GM23338 (cell line): ENCODE measurements at regions not wholly inside any gene's neighbourhood (a gene's known extent, or its start where the extent isn't known, plus 50 kb on each side); places are given as distances from the start of the nearest gene placed in this dataset.

Source experiments
- ATAC-seq: fragments of 200-7000 bp; cut with Tn5 transposase; 3 replicates; pipeline ENCODE4 v1.9.1; 2020
- DNase-seq: peaks from one replicate; pipeline ENCODE4 v3.0.0-alpha.2; 2015; ENCODE audit warnings: low spot score
- H2AFZ ChIP-seq: fragments of 200-600 bp; sonication (generic); 2 replicates; pipeline ENCODE4 v1.8.0; 2016; ENCODE audit warnings: antibody characterized with exemption, mild to moderate bottlenecking, moderate library complexity
- H3F3A ChIP-seq: fragments of 200-600 bp; sonication (generic); replicated peaks from 2 replicates; pipeline ENCODE4 v1.8.0; 2017; ENCODE audit warnings: antibody characterized with exemption, mixed run types, low read depth
- H3K27ac ChIP-seq: fragments of 200-600 bp; sonication (generic); 2 replicates; pipeline ENCODE4 v1.6.1; 2016; ENCODE audit warnings: low read depth
- H3K27me3 ChIP-seq: fragments of 200-600 bp; sonication (generic); 2 replicates; pipeline ENCODE4 v1.8.0; 2016; ENCODE audit warnings: mild to moderate bottlenecking, mixed run types, moderate library complexity; ENCODE audit not compliant: insufficient read depth
- H3K36me3 ChIP-seq: fragments of 200-600 bp; sonication (generic); 2 replicates; pipeline ENCODE4 v1.8.0; 2016; ENCODE audit warnings: mild to moderate bottlenecking; ENCODE audit not compliant: insufficient read depth
- H3K4me1 ChIP-seq: fragments of 200-600 bp; sonication (generic); 2 replicates; pipeline ENCODE4 v1.8.0; 2016; ENCODE audit warnings: mild to moderate bottlenecking, moderate library complexity; ENCODE audit not compliant: insufficient read depth
- H3K4me2 ChIP-seq: fragments of 200-600 bp; sonication (generic); 2 replicates; pipeline ENCODE4 v1.7.1; 2017; ENCODE audit warnings: mixed run types
- H3K4me3 ChIP-seq: fragments of 200-600 bp; sonication (generic); 2 replicates; pipeline ENCODE4 v1.6.1; 2016; ENCODE audit warnings: mixed run types
- H3K79me2 ChIP-seq: fragments of 200-600 bp; sonication (generic); replicated peaks from 2 replicates; pipeline ENCODE4 v1.8.0; 2017; ENCODE audit warnings: mild to moderate bottlenecking; ENCODE audit not compliant: insufficient read depth
- H3K9me2 ChIP-seq: fragments of 200-600 bp; sonication (generic); 2 replicates; pipeline ENCODE4 v1.8.0; 2017; ENCODE audit not compliant: insufficient read depth
- H4K20me1 ChIP-seq: fragments of 200-600 bp; sonication (generic); replicated peaks from 2 replicates; pipeline ENCODE4 v1.8.0; 2017; ENCODE audit warnings: mild to moderate bottlenecking; ENCODE audit not compliant: insufficient read depth
- H3K27ac Mint-ChIP-seq: 2 replicates; pipeline ENCODE4 v1.8.0; 2020; ENCODE audit warnings: inconsistent platforms, mild to moderate bottlenecking, moderate library complexity, mixed read lengths
- H3K27me3 Mint-ChIP-seq: 3 replicates; pipeline ENCODE4 v1.8.0; 2022; ENCODE audit warnings: low read depth, mild to moderate bottlenecking, moderate library complexity, mixed read lengths, inconsistent platforms; ENCODE audit not compliant: insufficient read depth, poor library complexity
- H3K36me3 Mint-ChIP-seq: 3 replicates; pipeline ENCODE4 v1.8.0; 2021; ENCODE audit warnings: low read depth, mild to moderate bottlenecking, inconsistent platforms, moderate library complexity, mixed read lengths
- H3K4me1 Mint-ChIP-seq: 3 replicates; pipeline ENCODE4 v1.8.0; 2020; ENCODE audit warnings: mild to moderate bottlenecking, inconsistent platforms, mixed read lengths
- H3K4me3 Mint-ChIP-seq: 3 replicates; pipeline ENCODE4 v1.8.0; 2021; ENCODE audit warnings: moderate library complexity, mild to moderate bottlenecking, inconsistent platforms, mixed read lengths
- H3K9me3 Mint-ChIP-seq: 3 replicates; pipeline ENCODE4 v1.8.0; 2020; ENCODE audit warnings: moderate library complexity, mild to moderate bottlenecking, inconsistent platforms, mixed read lengths
- EZH2 ChIP-seq: fragments of 200-600 bp; sonication (generic); IDR thresholded peaks from one replicate; pipeline ENCODE4 v1.8.0; 2017; ENCODE audit warnings: antibody characterized with exemption, mild to moderate bottlenecking, low read depth; ENCODE audit not compliant: unreplicated experiment
- STAT1 ChIP-seq: IDR thresholded peaks from one replicate; pipeline ENCODE4 v1.6.1; 2016; ENCODE audit warnings: antibody characterized with exemption; ENCODE audit not compliant: unreplicated experiment
- ZNF331 ChIP-seq: fragments of 250-450 bp; sonication (Bioruptor Pico); IDR thresholded peaks from 2 replicates; pipeline ENCODE4 v1.5.0; 2020; ENCODE audit warnings: low read depth, mild to moderate bottlenecking, moderate library complexity
- TF ChIP-seq, protein P1 (sequence below), 2 experiments: fragments of 200-600 bp in 1 of 2; sonication (generic) in 1 of 2; conservative IDR thresholded peaks; 2 replicates each; pipeline versions ENCODE4 v1.5.1 to v1.6.1; 2016 to 2017; ENCODE audit warnings: antibody characterized with exemption in 2 of 2, low read depth in 2 of 2, mild to moderate bottlenecking in 2 of 2, moderate library complexity in 1 of 2
- TF ChIP-seq, protein P2 (sequence below): IDR thresholded peaks from 2 replicates; pipeline ENCODE4 v1.6.1; 2016; ENCODE audit warnings: antibody characterized with exemption
- TF ChIP-seq, protein P3 (sequence below): fragments of 250-450 bp; sonication (Bioruptor Pico); IDR thresholded peaks from 2 replicates; pipeline ENCODE4 v1.5.0; 2020; ENCODE audit warnings: mild to moderate bottlenecking, moderate library complexity

DNA sequence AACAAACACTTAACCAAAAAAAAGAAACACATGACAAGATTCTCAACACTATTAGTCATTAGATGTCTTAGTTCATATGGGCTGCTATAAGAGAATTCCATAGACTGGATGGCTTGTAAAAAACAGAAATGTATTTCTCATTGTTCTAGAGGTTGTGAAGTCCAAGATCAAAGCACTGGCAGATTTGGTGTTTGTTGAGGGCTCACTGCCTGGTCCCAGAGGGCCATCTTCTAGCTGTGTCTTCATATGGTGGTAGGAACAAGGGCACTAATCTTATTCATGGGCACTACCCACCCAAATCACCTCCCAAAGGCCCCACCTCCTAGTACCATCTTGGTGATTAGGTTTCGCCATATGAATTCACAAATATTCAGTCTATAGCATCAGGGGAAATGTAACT, 162.5 kb upstream of the SDK2 start:
- no peak for ATAC-seq
- no peak for DNase-seq
- peaks cover 3% of the 10 kb centered on the region for H3K27me3 Mint-ChIP-seq

DNA sequence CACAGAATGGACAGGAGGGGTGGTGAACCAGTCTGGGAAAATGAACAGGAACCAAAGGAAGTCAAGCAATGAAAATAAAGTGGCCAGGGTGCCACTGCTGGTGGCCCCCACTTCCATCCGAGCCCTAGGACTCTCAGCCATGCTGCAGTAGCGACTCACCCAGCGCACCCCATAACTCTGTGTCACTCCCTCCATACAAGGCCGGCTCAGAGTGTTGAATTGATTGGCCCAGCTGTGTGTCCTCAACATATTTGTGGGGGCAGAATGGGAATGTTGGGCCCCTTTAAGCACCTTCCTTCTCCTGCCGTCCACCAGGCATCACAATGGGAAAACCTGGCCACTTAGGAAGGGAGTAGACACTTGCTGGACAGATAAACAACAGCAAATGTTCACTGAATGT, 169.0 kb upstream of the SDK2 start:
- Histone ChIP-seq H3K9me2 (no peaks in the 10 kb centered on the region; the same call in 1 of the 2 replicates), H3K79me2 (no peaks in the 10 kb centered on the region), H3K4me1 (peaks cover 10% of the 10 kb centered on the region), H3K27me3 (no peaks in the 10 kb centered on the region), H3K4me3 (no peak overlapping the region), H4K20me1 (no peaks in the 10 kb centered on the region), H3K4me2 (no peak overlapping the region), H2AFZ (no peak overlapping the region), H3F3A (no peaks in the 10 kb centered on the region), H3K36me3 (no peaks in the 10 kb centered on the region), H3K27ac (no peak overlapping the region)
- peaks cover 11% of the 10 kb centered on the region; the same call in 2 of the 3 replicates for H3K36me3 Mint-ChIP-seq
- no peak overlapping the region for H3K27ac Mint-ChIP-seq
- TF ChIP-seq, protein P1, sequence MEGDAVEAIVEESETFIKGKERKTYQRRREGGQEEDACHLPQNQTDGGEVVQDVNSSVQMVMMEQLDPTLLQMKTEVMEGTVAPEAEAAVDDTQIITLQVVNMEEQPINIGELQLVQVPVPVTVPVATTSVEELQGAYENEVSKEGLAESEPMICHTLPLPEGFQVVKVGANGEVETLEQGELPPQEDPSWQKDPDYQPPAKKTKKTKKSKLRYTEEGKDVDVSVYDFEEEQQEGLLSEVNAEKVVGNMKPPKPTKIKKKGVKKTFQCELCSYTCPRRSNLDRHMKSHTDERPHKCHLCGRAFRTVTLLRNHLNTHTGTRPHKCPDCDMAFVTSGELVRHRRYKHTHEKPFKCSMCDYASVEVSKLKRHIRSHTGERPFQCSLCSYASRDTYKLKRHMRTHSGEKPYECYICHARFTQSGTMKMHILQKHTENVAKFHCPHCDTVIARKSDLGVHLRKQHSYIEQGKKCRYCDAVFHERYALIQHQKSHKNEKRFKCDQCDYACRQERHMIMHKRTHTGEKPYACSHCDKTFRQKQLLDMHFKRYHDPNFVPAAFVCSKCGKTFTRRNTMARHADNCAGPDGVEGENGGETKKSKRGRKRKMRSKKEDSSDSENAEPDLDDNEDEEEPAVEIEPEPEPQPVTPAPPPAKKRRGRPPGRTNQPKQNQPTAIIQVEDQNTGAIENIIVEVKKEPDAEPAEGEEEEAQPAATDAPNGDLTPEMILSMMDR (conservative IDR thresholded peaks at IDR 0.05; ENCODE audit: low read depth in 2 of 2) = no peak
- no peak for TF ChIP-seq ZNF331 (CRISPR knock-in tag)
- TF ChIP-seq STAT1 = no peak
- TF ChIP-seq, protein P2, sequence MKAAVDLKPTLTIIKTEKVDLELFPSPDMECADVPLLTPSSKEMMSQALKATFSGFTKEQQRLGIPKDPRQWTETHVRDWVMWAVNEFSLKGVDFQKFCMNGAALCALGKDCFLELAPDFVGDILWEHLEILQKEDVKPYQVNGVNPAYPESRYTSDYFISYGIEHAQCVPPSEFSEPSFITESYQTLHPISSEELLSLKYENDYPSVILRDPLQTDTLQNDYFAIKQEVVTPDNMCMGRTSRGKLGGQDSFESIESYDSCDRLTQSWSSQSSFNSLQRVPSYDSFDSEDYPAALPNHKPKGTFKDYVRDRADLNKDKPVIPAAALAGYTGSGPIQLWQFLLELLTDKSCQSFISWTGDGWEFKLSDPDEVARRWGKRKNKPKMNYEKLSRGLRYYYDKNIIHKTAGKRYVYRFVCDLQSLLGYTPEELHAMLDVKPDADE = no peak
- TF ChIP-seq, protein P3, sequence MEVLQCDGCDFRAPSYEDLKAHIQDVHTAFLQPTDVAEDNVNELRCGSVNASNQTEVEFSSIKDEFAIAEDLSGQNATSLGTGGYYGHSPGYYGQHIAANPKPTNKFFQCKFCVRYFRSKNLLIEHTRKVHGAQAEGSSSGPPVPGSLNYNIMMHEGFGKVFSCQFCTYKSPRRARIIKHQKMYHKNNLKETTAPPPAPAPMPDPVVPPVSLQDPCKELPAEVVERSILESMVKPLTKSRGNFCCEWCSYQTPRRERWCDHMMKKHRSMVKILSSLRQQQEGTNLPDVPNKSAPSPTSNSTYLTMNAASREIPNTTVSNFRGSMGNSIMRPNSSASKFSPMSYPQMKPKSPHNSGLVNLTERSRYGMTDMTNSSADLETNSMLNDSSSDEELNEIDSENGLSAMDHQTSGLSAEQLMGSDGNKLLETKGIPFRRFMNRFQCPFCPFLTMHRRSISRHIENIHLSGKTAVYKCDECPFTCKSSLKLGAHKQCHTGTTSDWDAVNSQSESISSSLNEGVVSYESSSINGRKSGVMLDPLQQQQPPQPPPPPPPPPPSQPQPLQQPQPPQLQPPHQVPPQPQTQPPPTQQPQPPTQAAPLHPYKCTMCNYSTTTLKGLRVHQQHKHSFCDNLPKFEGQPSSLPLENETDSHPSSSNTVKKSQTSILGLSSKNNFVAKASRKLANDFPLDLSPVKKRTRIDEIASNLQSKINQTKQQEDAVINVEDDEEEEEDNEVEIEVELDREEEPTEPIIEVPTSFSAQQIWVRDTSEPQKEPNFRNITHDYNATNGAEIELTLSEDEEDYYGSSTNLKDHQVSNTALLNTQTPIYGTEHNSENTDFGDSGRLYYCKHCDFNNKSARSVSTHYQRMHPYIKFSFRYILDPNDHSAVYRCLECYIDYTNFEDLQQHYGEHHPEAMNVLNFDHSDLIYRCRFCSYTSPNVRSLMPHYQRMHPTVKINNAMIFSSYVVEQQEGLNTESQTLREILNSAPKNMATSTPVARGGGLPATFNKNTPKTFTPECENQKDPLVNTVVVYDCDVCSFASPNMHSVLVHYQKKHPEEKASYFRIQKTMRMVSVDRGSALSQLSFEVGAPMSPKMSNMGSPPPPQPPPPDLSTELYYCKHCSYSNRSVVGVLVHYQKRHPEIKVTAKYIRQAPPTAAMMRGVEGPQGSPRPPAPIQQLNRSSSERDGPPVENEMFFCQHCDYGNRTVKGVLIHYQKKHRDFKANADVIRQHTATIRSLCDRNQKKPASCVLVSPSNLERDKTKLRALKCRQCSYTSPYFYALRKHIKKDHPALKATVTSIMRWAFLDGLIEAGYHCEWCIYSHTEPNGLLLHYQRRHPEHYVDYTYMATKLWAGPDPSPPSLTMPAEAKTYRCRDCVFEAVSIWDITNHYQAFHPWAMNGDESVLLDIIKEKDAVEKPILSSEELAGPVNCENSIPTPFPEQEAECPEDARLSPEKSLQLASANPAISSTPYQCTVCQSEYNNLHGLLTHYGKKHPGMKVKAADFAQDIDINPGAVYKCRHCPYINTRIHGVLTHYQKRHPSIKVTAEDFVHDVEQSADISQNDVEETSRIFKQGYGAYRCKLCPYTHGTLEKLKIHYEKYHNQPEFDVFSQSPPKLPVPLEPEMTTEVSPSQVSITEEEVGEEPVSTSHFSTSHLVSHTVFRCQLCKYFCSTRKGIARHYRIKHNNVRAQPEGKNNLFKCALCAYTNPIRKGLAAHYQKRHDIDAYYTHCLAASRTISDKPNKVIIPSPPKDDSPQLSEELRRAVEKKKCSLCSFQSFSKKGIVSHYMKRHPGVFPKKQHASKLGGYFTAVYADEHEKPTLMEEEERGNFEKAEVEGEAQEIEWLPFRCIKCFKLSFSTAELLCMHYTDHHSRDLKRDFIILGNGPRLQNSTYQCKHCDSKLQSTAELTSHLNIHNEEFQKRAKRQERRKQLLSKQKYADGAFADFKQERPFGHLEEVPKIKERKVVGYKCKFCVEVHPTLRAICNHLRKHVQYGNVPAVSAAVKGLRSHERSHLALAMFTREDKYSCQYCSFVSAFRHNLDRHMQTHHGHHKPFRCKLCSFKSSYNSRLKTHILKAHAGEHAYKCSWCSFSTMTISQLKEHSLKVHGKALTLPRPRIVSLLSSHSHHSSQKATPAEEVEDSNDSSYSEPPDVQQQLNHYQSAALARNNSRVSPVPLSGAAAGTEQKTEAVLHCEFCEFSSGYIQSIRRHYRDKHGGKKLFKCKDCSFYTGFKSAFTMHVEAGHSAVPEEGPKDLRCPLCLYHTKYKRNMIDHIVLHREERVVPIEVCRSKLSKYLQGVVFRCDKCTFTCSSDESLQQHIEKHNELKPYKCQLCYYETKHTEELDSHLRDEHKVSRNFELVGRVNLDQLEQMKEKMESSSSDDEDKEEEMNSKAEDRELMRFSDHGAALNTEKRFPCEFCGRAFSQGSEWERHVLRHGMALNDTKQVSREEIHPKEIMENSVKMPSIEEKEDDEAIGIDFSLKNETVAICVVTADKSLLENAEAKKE (CRISPR knock-in tag) = no peak
- H3K27me3 Mint-ChIP-seq = peaks cover 1% of the 10 kb centered on the region
- DNase-seq (no peak), ATAC-seq (no peak)
- H3K4me3 Mint-ChIP-seq = no peak overlapping the region
- peaks cover 12% of the 10 kb centered on the region for H3K9me3 Mint-ChIP-seq
- H3K4me1 Mint-ChIP-seq = peaks cover 20% of the 10 kb centered on the region

More for the DNA sequence above, 162.5 kb upstream of the SDK2 start:
- Histone ChIP-seq H3K27me3 (no peaks in the 10 kb centered on the region; the same call in 1 of the 2 replicates), H3K27ac (no peak overlapping the region), H3K79me2 (no peaks in the 10 kb centered on the region), H3K9me2 (peaks cover 4% of the 10 kb centered on the region; the same call in 1 of the 2 replicates), H3K4me3 (no peak overlapping the region), H4K20me1 (no peaks in the 10 kb centered on the region), H2AFZ (no peak overlapping the region), H3K4me1 (peaks cover 6% of the 10 kb centered on the region; the same call in 1 of the 2 replicates), H3K36me3 (no peaks in the 10 kb centered on the region), H3K4me2 (no peak overlapping the region), H3F3A (no peaks in the 10 kb centered on the region)
- H3K27ac Mint-ChIP-seq = no peak overlapping the region
- H3K4me3 Mint-ChIP-seq = no peak overlapping the region
- no peak for TF ChIP-seq EZH2
- H3K4me1 Mint-ChIP-seq = peaks cover 10% of the 10 kb centered on the region; the same call in 2 of the 3 replicates
- no peaks in the 10 kb centered on the region; the same call in 2 of the 3 replicates for H3K36me3 Mint-ChIP-seq
- H3K9me3 Mint-ChIP-seq = peaks cover 12% of the 10 kb centered on the region; the same call in 2 of the 3 replicates
